PC-3 (cell line): ENCODE measurements at regions not wholly inside any gene's neighbourhood (a gene's known extent, or its start where the extent isn't known, plus 50 kb on each side); places are given as distances from the start of the nearest gene placed in this dataset.

ENCODE experiments used
- ATAC-seq: fragments of 200-7000 bp; cut with Tn5 transposase; 2 replicates; pipeline ENCODE4 v1.9.1; 2020; ENCODE audit warnings: mild to moderate bottlenecking, moderate library complexity
- BruUV-seq: library from RNA; stranded (reverse); fragments of 400-500 nt; replicated peaks from 2 replicates; lab custom pipeline; 2021; lab: Mats Ljungman, UMichigan
- CTCF ChIA-PET: fragments of 300-600 bp; sonication (Branson Sonifier 250); formaldehyde crosslinking; loops from one replicate; lab custom pipeline; 2022; ENCODE audit warnings: antibody characterized with exemption; lab: Charles Lee
- POLR2A ChIA-PET: fragments of 300-600 bp; sonication (Branson Sonifier 250); formaldehyde crosslinking; loops from one replicate; lab custom pipeline; 2022; ENCODE audit warnings: antibody characterized with exemption; ENCODE audit not compliant: unreplicated experiment; lab: Charles Lee
- DNase-seq: peaks from one replicate; pipeline ENCODE4 v3.0.0-alpha.2; 2015
- H2AFZ ChIP-seq: fragments of 300-600 bp; sonication (generic); 2 replicates; pipeline ENCODE4 v1.6.0; 2016; ENCODE audit warnings: antibody characterized with exemption, low read length
- H3F3A ChIP-seq: fragments of 300-600 bp; sonication (generic); one replicate; pipeline ENCODE4 v1.6.0; 2017; ENCODE audit warnings: antibody characterized with exemption, low read length, control low read depth, mild to moderate bottlenecking; ENCODE audit not compliant: unreplicated experiment
- H3K27ac ChIP-seq: fragments of 300-600 bp; sonication (generic); 2 replicates; pipeline ENCODE4 v1.5.1; 2016; ENCODE audit warnings: mild to moderate bottlenecking, low read length
- H3K27me3 ChIP-seq: fragments of 300-600 bp; sonication (generic); 2 replicates; pipeline ENCODE4 v1.6.1; 2016; ENCODE audit warnings: low read length, mixed read lengths
- H3K36me3 ChIP-seq: fragments of 300-600 bp; sonication (generic); 2 replicates; pipeline ENCODE4 v1.6.1; 2016; ENCODE audit warnings: low read depth, mixed run types, low read length, mixed read lengths
- H3K4me1 ChIP-seq: fragments of 300-600 bp; sonication (generic); 2 replicates; pipeline ENCODE4 v1.5.1; 2016; ENCODE audit warnings: low read length; ENCODE audit not compliant: insufficient read depth
- H3K4me2 ChIP-seq: fragments of 300-600 bp; sonication (generic); 2 replicates; pipeline ENCODE4 v1.6.0; 2016; ENCODE audit warnings: low read length
- H3K4me3 ChIP-seq: fragments of 300-600 bp; sonication (generic); 2 replicates; pipeline ENCODE4 v1.5.1; 2016; ENCODE audit warnings: mild to moderate bottlenecking, low read length, mixed read lengths
- H3K79me2 ChIP-seq: fragments of 300-600 bp; sonication (generic); 2 replicates; pipeline ENCODE4 v1.6.1; 2017; ENCODE audit warnings: low read length, mixed read lengths
- H3K9ac ChIP-seq: fragments of 300-600 bp; sonication (generic); 2 replicates; pipeline ENCODE4 v1.6.0; 2016; ENCODE audit warnings: mild to moderate bottlenecking, low read length
- H3K9me2 ChIP-seq: fragments of 300-600 bp; sonication (generic); replicated peaks from 2 replicates; pipeline ENCODE4 v1.6.1; 2016; ENCODE audit warnings: mixed run types, low read length, mixed read lengths
- H3K9me3 ChIP-seq: fragments of 300-600 bp; sonication (generic); 2 replicates; pipeline ENCODE4 v1.6.1; 2016; ENCODE audit warnings: low read length, mixed read lengths
- H4K20me1 ChIP-seq: fragments of 300-600 bp; sonication (generic); 2 replicates; pipeline ENCODE4 v1.6.1; 2016; ENCODE audit warnings: low read length, mixed read lengths
- CTCF ChIP-seq: fragments of 300-600 bp; sonication (generic); conservative IDR thresholded peaks from 2 replicates; pipeline ENCODE4 v1.5.1; 2017; ENCODE audit warnings: antibody characterized with exemption, low read depth, mild to moderate bottlenecking, low read length
- EZH2 ChIP-seq: fragments of 300-600 bp; sonication (generic); IDR thresholded peaks from one replicate; pipeline ENCODE4 v1.6.1; 2017; ENCODE audit warnings: antibody characterized with exemption, mild to moderate bottlenecking, low read length; ENCODE audit not compliant: unreplicated experiment
- EZH2phosphoT487 ChIP-seq: fragments of 300-600 bp; sonication (generic); IDR thresholded peaks from 2 replicates; pipeline ENCODE4 v1.6.1; 2018; ENCODE audit warnings: mild to moderate bottlenecking, antibody characterized with exemption, low read length, borderline replicate concordance
- intact Hi-C: fragments of 100-400 bp; cut with micrococcal nuclease; formaldehyde crosslinking; loops from 2 replicates; pipeline ENCODE4 v1.9.0; 2023

- Histone ChIP-seq H3K27me3 (peaks cover 47% of the 10 kb centered on the region), H2AFZ (no peak overlapping the region), H3K4me1 (no peaks in the 10 kb centered on the region), H3K27ac (no peak overlapping the region), H3K4me3 (no peak overlapping the region), H3K36me3 (no peaks in the 10 kb centered on the region), H3F3A (no peaks in the 10 kb centered on the region), H3K4me2 (no peak overlapping the region), H3K9me3 (no peaks in the 10 kb centered on the region), H4K20me1 (no peaks in the 10 kb centered on the region), H3K79me2 (no peaks in the 10 kb centered on the region), H3K9me2 (no peaks in the 10 kb centered on the region), H3K9ac (no peak overlapping the region)
- ATAC-seq: no peak
- DNase-seq: no peak
- intact Hi-C loops: loop anchor here (10.0 kb wide), 2 partner anchors 265 to 325 kb away; no protein-coding TSS in a partner anchor
- ChIA-PET CTCF (no interaction called here), POLR2A (no interaction called here)
- BruUV-seq: no TSS peak
- TF ChIP-seq EZH2: no peak
- TF ChIP-seq CTCF: no peak
- no peak for TF ChIP-seq EZH2phosphoT487
Measured at GRCh38 chr9:2459756-2460155, 161.8 kb upstream of the VLDLR start.

GRCh38 chr9:2461892-2462291 is 159.7 kb upstream of the VLDLR start:
- DNase-seq: no peak
- H3K79me2 ChIP-seq: no peaks in the 10 kb centered on the region
- BruUV-seq: no TSS peak
- no peak for ATAC-seq
- no peaks in the 10 kb centered on the region for H3K9me3 ChIP-seq
- peaks cover 11% of the 10 kb centered on the region for H3K4me1 ChIP-seq
- H4K20me1 ChIP-seq: no peaks in the 10 kb centered on the region
- no peak overlapping the region for H3K27ac ChIP-seq
- H3F3A ChIP-seq: no peaks in the 10 kb centered on the region
- H2AFZ ChIP-seq: no peak overlapping the region
- H3K9ac ChIP-seq: no peak overlapping the region
- POLR2A ChIA-PET: no interaction called here
- CTCF ChIA-PET: no interaction called here
- TF ChIP-seq EZH2 (no peak), CTCF (no peak), EZH2phosphoT487 (no peak)
- no peak overlapping the region for H3K4me2 ChIP-seq
- peaks cover 31% of the 10 kb centered on the region; the same call in 1 of the 2 replicates for H3K27me3 ChIP-seq
- no peaks in the 10 kb centered on the region for H3K36me3 ChIP-seq
- no peaks in the 10 kb centered on the region for H3K9me2 ChIP-seq
- H3K4me3 ChIP-seq: no peak overlapping the region
- intact Hi-C loops: loop anchor here (10.0 kb wide), 2 partner anchors 263 to 327 kb away; no protein-coding TSS in a partner anchor

GRCh38 chr9:2464624-2465023 is 157.0 kb upstream of the VLDLR start:
- CTCF ChIA-PET: no interaction called here
- ATAC-seq: no peak
- POLR2A ChIA-PET: no interaction called here
- H3K4me2 ChIP-seq: no peak overlapping the region
- no peak for DNase-seq
- intact Hi-C loops: loop anchor here (10.0 kb wide), 2 partner anchors 260 to 330 kb away; no protein-coding TSS in a partner anchor
- no peaks in the 10 kb centered on the region for H3F3A ChIP-seq
- no peak overlapping the region for H3K4me3 ChIP-seq
- TF ChIP-seq EZH2 (no peak), CTCF (no peak), EZH2phosphoT487 (no peak)
- H3K9me2 ChIP-seq: no peaks in the 10 kb centered on the region
- H3K79me2 ChIP-seq: no peaks in the 10 kb centered on the region
- no peak overlapping the region for H3K9ac ChIP-seq
- no peak overlapping the region for H2AFZ ChIP-seq
- no peaks in the 10 kb centered on the region for H3K9me3 ChIP-seq
- no peaks in the 10 kb centered on the region for H3K36me3 ChIP-seq
- peaks cover 19% of the 10 kb centered on the region; the same call in 1 of the 2 replicates for H3K27me3 ChIP-seq
- no peak overlapping the region for H3K27ac ChIP-seq
- H3K4me1 ChIP-seq: peaks cover 13% of the 10 kb centered on the region
- BruUV-seq: no TSS peak
- no peaks in the 10 kb centered on the region for H4K20me1 ChIP-seq
